GM12874 (cell line): ENCODE measurements at regions not wholly inside any gene's neighbourhood (a gene's known extent, or its start where the extent isn't known, plus 50 kb on each side); places are given as distances from the start of the nearest gene placed in this dataset.

ENCODE experiments used
- TF ChIP-seq, protein P1 (sequence below): IDR thresholded peaks from 2 replicates; pipeline ENCODE4 v1.5.1; 2011; ENCODE audit warnings: low read depth, mild to moderate bottlenecking, control low read depth, low read length, moderate library complexity; ENCODE audit not compliant: insufficient read depth

DNA sequence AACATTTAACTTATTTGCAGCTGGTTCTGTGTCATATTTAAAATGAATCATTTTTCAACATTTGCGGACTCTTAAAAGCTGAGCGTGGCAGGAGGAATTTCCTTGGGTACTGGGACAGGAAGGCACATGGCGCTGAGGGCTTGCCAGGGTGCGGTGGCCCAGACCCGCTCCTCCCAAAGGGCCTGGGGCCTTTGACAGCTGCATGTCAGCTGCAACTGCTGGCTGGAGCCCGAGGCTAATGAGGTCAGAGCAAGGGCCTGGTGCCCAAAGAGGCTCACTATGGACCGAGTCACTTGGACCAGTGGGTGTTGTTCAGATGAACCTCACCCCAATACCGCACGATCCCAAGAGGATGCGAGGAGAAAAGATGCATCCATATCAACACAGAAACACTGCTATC lies 326.9 kb downstream of the CTTN start:
- TF ChIP-seq, protein P1, sequence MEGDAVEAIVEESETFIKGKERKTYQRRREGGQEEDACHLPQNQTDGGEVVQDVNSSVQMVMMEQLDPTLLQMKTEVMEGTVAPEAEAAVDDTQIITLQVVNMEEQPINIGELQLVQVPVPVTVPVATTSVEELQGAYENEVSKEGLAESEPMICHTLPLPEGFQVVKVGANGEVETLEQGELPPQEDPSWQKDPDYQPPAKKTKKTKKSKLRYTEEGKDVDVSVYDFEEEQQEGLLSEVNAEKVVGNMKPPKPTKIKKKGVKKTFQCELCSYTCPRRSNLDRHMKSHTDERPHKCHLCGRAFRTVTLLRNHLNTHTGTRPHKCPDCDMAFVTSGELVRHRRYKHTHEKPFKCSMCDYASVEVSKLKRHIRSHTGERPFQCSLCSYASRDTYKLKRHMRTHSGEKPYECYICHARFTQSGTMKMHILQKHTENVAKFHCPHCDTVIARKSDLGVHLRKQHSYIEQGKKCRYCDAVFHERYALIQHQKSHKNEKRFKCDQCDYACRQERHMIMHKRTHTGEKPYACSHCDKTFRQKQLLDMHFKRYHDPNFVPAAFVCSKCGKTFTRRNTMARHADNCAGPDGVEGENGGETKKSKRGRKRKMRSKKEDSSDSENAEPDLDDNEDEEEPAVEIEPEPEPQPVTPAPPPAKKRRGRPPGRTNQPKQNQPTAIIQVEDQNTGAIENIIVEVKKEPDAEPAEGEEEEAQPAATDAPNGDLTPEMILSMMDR: no peak

DNA sequence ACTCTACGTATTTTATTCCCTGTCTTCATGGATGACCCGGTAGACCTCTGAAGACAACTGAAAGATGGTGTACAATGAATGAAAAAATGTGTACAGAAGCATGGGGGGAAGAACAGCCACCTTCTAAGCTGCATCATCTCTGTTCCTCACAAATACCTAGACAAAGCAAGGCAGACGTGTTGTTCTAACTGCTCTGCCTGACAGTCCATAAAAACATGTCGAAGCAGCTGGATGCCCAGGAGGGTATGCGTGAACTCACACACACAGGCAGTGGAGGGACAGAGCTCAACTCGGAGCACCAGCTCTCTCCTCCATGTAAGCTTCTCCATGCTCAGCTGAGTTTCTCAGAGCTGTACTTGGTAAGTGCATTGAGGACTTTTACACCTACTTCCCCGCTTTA lies 327.4 kb downstream of the CTTN start:
- TF ChIP-seq, protein P1: no peak

DNA sequence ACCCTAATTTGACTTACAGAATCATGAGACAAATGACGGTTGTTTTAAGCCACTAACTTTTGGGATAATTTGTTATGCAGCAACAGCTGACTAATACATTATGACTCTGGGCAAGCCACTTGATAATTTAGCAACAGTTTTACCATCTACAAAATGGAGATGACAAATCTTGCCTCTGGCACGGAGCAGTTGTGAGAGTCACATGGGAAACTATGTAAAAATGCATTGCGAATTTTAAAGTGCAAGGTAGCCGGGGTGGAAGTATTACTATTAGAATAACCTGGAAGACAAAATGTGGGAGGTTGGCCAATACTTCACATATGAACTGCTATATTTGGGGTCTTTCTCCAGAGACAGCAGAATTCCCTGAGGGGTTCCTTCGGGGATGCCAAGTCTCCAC lies 328.7 kb downstream of the CTTN start:
- TF ChIP-seq, protein P1: no peak

DNA sequence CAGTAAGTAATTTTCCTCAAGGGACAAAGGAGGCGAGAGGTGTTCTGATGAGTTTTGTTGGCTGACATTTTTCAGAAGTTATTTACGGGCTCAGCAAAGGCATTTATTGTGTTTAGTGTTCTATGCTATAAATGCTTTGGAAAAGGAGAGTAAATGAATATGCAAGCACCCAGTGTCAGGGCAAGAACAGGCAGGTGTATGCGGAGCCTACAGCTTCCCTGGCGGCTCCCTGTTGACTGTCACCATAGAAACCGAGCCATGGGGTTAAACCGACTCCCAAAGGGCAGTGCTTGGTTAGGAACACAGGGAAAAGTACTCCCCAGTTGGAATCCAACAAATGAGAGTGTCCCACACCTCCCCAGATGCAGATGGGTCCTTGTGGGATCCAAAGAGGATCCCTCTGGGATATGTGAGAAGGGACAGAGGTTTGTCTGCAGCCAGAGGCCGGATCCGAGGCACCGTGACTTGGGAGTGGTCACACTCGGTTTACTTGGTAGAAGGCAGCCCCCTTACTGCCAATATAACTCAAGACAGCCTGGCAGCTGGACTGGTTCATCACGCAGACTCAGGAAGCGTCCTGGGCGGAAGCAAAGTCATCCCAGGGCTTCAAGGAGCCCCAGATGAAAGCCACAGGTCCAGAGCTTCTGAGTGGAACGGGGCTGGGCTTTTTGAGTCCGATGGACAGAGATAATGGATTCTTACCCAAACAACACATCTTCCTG lies 329.7 kb downstream of the CTTN start:
- TF ChIP-seq, protein P1: no peak

DNA sequence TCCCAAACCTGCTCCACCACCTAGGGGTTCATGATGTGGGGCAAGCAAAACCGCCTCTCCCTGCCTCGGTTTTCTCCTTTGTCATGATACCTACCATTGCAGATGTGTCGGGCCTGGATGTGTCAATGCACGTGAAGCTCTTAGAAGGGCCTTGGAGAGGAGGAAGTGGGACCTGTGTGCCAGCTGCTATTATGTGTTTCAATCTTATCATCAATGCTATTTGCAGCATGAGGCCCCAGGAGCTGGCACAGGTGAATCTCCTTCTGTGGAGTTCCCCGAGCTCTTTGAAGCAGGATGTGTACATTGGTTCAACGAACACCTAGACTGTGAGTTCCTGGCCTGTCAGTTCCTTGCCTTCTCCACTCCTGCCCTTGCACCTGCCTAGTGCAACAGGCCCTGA lies 331.6 kb downstream of the CTTN start:
- TF ChIP-seq, protein P1: no peak

DNA sequence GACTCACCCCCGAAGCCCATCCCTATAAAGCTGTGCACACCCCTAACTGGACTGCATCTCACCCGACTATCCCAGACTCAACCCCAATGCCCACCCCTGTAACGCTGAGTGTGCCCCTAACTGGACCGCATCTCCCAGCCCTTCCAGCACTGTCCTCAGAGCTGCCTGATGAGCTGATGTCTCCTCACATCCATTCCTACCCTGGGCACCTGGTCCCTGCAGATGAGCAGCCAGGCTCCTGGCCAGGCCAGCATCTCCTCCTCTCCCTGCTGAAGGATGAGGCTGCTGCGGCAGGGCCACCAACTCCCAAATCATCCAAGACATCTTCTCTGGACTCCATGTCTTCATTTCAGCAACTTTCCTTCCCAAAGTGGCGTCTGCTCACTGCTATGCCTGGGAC lies 332.1 kb downstream of the CTTN start:
- TF ChIP-seq, protein P1: no peak

DNA sequence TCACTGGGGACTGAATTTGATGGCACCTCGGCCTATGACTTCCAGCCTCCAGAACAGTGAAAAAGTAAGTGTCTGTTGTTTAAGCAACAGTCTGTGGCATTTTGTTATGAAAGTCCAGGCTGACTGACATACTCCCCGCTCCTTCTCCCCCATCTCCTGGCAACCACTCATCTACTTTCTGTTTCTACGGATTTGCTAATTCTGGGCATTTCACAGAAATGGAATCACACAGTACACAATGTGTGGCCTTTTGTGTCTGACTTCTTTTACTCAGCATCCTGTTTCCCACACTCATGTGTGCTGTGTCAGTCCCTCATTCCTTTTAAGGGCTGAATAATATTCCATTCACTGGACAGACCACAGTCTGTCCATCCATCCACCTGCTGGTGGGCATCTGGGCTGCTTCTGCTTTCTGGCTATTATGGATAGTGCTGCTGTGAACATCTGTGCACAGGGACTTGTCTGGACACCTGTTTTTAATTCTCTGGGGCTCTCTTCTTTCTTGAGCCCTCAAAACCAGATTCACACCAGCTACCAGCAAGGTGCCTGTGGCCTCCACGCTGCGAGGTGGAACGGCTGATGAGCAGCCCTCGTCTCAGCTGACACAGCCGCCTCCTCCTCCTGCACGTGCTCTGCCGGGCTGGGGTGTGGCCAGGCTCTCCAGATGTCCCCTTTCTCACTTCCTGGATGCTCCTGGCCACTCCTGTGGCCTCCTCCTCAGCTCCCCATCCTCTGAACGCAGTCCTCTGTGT lies 333.1 kb downstream of the CTTN start:
- TF ChIP-seq, protein P1: no peak
